Neuronal stem cell (in vitro differentiated cells): ENCODE measurements at regions not wholly inside any gene's neighbourhood (a gene's known extent, or its start where the extent isn't known, plus 50 kb on each side); places are given as distances from the start of the nearest gene placed in this dataset.
A peak's percentile ranks its signal among the peaks of the same experiment; 100 is the strongest.

Source experiments
- DNase-seq: peaks from one replicate; pipeline ENCODE4 v3.0.0-alpha.2; 2013; ENCODE audit warnings: low spot score
- H2AFZ ChIP-seq: one replicate; pipeline ENCODE4 v1.6.1; 2013; ENCODE audit warnings: mild to moderate bottlenecking, low read length, inconsistent platforms
- H2AK5ac ChIP-seq: 2 replicates; pipeline ENCODE4 v1.6.1; 2013; ENCODE audit warnings: low read depth, mild to moderate bottlenecking, inconsistent platforms, low read length, moderate library complexity, mixed read lengths
- H2BK120ac ChIP-seq: 2 replicates; pipeline ENCODE4 v1.6.1; 2013; ENCODE audit warnings: low read depth, mild to moderate bottlenecking, inconsistent platforms, low read length, moderate library complexity, mixed read lengths
- H2BK12ac ChIP-seq: one replicate; pipeline ENCODE4 v1.6.1; 2013; ENCODE audit warnings: low read length, inconsistent platforms
- H2BK15ac ChIP-seq: 2 replicates; pipeline ENCODE4 v1.6.1; 2013; ENCODE audit warnings: mild to moderate bottlenecking, low read length, inconsistent platforms, mixed read lengths
- H2BK5ac ChIP-seq: one replicate; pipeline ENCODE4 v1.6.1; 2013; ENCODE audit warnings: inconsistent platforms, mild to moderate bottlenecking, low read length, moderate library complexity
- H3K14ac ChIP-seq: one replicate; pipeline ENCODE4 v1.6.1; 2013; ENCODE audit warnings: low read length, inconsistent platforms
- H3K18ac ChIP-seq: 2 replicates; pipeline ENCODE4 v1.6.1; 2013; ENCODE audit warnings: low read length, inconsistent platforms
- H3K23ac ChIP-seq: 2 replicates; pipeline ENCODE4 v1.6.1; 2013; ENCODE audit warnings: low read depth, mild to moderate bottlenecking, mixed read lengths, low read length, inconsistent platforms; ENCODE audit not compliant: poor library complexity
- H3K27ac ChIP-seq: replicated peaks from 3 replicates; pipeline ENCODE4 v1.5.1; 2013; ENCODE audit warnings: low read length, inconsistent platforms
- H3K27me3 ChIP-seq, 3 experiments: 2 replicates each; pipeline ENCODE4 v1.6.1; 2013; ENCODE audit warnings: low read length in 3 of 3, mild to moderate bottlenecking in 2 of 3, inconsistent platforms in 1 of 3, low read depth in 1 of 3, mixed read lengths in 1 of 3, moderate library complexity in 1 of 3; ENCODE audit not compliant: control insufficient read depth in 3 of 3, insufficient read depth in 3 of 3
- H3K36me3 ChIP-seq, 2 donors: replicated peaks in 1 of 2; 2 replicates each; pipeline ENCODE4 v1.6.1; 2013; ENCODE audit warnings: low read length in 2 of 2; ENCODE audit not compliant: control insufficient read depth in 2 of 2, insufficient read depth in 2 of 2
- H3K4ac ChIP-seq: 2 replicates; pipeline ENCODE4 v1.6.1; 2013; ENCODE audit warnings: inconsistent platforms, mild to moderate bottlenecking, low read length, moderate library complexity
- H3K4me1 ChIP-seq, 2 donors: 1 replicate in 1 of 2; 2 replicates in 1 of 2; pipeline ENCODE4 v1.6.1; 2013; ENCODE audit warnings: low read length in 2 of 2, low read depth in 1 of 2; ENCODE audit not compliant: control insufficient read depth in 2 of 2, insufficient read depth in 1 of 2
- H3K4me2 ChIP-seq: one replicate; pipeline ENCODE4 v1.6.1; 2013; ENCODE audit warnings: mild to moderate bottlenecking, low read length, inconsistent platforms; ENCODE audit not compliant: insufficient read depth, poor library complexity, severe bottlenecking
- H3K4me3 ChIP-seq, 2 donors: 2 replicates each; pipeline ENCODE4 v1.5.1; 2013; ENCODE audit warnings: low read length in 2 of 2, mild to moderate bottlenecking in 2 of 2, inconsistent platforms in 1 of 2, moderate library complexity in 1 of 2
- H3K79me1 ChIP-seq: one replicate; pipeline ENCODE4 v1.6.1; 2013; ENCODE audit warnings: low read depth, mild to moderate bottlenecking, inconsistent platforms, low read length, moderate library complexity
- H3K9ac ChIP-seq: one replicate; pipeline ENCODE4 v1.6.1; 2013; ENCODE audit warnings: mild to moderate bottlenecking, low read depth, low read length, inconsistent platforms; ENCODE audit not compliant: poor library complexity
- H3K9me3 ChIP-seq, 2 donors: replicated peaks in 1 of 2; 2 replicates each; pipeline versions ENCODE3 to v1.6.1; 2013; ENCODE audit warnings: low read length in 2 of 2, mild to moderate bottlenecking in 2 of 2, inconsistent platforms in 1 of 2, low read depth in 1 of 2, mixed read lengths in 1 of 2, moderate library complexity in 1 of 2; ENCODE audit not compliant: control insufficient read depth in 2 of 2, insufficient read depth in 1 of 2
- H4K8ac ChIP-seq: one replicate; pipeline ENCODE4 v1.6.1; 2013; ENCODE audit warnings: low read depth, mild to moderate bottlenecking, inconsistent platforms, low read length, moderate library complexity
- H4K91ac ChIP-seq: one replicate; pipeline ENCODE4 v1.6.1; 2013; ENCODE audit warnings: low read length, low read depth, mild to moderate bottlenecking, inconsistent platforms; ENCODE audit not compliant: poor library complexity
- WGBS, 2 donors: extraction: QIAGEN DNeasy Blood & Tissue Kit; methylation state at CpG; one replicate each; pipeline ENCODE4 v1.1.7; 2013; ENCODE audit warnings: missing lambda C conversion rate in 2 of 2, mixed read lengths in 1 of 2; ENCODE audit not compliant: insufficient read length in 2 of 2, insufficient replicate concordance in 1 of 2; ENCODE audit errors: extremely low coverage in 2 of 2; 5-methylcytosine and 5-hydroxymethylcytosine counted together

DNA sequence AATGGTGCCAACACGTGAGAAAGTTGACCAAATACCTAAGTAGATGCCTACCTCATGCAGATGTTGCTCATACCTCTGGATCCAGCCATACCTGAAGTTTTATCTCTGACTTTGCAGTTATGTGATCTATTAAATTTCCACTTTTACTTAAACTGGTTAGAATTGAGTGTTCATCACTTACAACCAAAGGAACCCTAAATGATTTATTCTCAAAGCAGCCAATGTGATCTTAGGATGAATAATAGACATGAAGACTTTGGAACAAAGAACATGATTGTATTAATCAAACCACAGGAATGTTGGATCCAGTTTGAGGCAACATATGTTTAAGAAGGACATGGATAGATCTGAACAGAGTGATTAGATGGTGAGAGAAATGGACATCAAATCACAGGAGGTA lies 68.7 kb downstream of the IRX6 start:
- no peaks in the 10 kb centered on the region for H3K9me3 ChIP-seq
- H2BK5ac ChIP-seq, result no peak overlapping the region
- H4K8ac ChIP-seq, result no peak overlapping the region
- DNase-seq, result no peak
- no peak overlapping the region for H3K27ac ChIP-seq
- H2BK120ac ChIP-seq, result no peak overlapping the region
- no peak overlapping the region for H3K4me2 ChIP-seq
- H3K4me3 ChIP-seq, result no peak overlapping the region
- H3K79me1 ChIP-seq, result no peaks in the 10 kb centered on the region
- no peak overlapping the region for H3K9ac ChIP-seq
- no peaks in the 10 kb centered on the region for H3K36me3 ChIP-seq
- no peak overlapping the region for H2AFZ ChIP-seq
- H2AK5ac ChIP-seq, result no peak overlapping the region
- H3K23ac ChIP-seq, result no peak overlapping the region
- WGBS, 2 donors, result no CpG with 5 or more reads among the region's 1 CpG
- no peak overlapping the region for H2BK12ac ChIP-seq
- peaks cover 8 to 29% of the 10 kb centered on the region in 2 donors for H3K4me1 ChIP-seq
- no peaks in the 10 kb centered on the region for H3K27me3 ChIP-seq
- H4K91ac ChIP-seq, result no peak overlapping the region
- H2BK15ac ChIP-seq, result no peak overlapping the region
- H3K18ac ChIP-seq, result no peak overlapping the region
- H3K14ac ChIP-seq, result no peak overlapping the region
- no peak overlapping the region for H3K4ac ChIP-seq

DNA sequence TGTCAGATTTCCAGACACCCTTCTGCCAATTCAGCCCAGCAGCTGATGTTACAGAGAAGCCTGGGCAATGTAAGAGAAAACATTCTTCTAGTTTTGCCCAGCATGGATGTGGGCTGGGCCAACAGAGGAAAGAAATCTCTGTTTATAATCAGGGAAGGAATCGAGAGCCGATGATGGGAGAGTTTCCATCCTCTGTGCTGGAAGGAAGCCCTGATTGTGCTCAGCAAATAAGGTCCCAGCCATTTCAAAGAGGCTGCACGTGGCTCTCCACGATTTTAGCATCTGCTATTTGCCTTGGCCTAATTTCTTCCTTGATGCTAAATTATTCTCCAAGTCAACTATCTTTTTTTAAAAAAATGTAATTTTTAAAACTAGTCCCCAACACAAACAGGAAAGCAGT lies 70.0 kb downstream of the IRX6 start:
- no peak overlapping the region for H3K9ac ChIP-seq
- no peak overlapping the region for H3K18ac ChIP-seq
- H3K79me1 ChIP-seq, result no peaks in the 10 kb centered on the region
- no CpG with 5 or more reads among the region's 4 CpGs for WGBS, 2 donors
- H2AFZ ChIP-seq, result peak overlapping the region; percentile 38
- H4K91ac ChIP-seq, result no peak overlapping the region
- H3K9me3 ChIP-seq, result no peaks in the 10 kb centered on the region
- no peak overlapping the region for H4K8ac ChIP-seq
- no peak overlapping the region for H2BK12ac ChIP-seq
- no peak overlapping the region for H3K4me3 ChIP-seq
- no peaks in the 10 kb centered on the region for H3K27me3 ChIP-seq
- H3K14ac ChIP-seq, result no peak overlapping the region
- H3K36me3 ChIP-seq, result no peaks in the 10 kb centered on the region
- no peak overlapping the region for H2AK5ac ChIP-seq
- no peak for DNase-seq
- H3K27ac ChIP-seq, result no peak overlapping the region
- no peak overlapping the region for H2BK15ac ChIP-seq
- H3K23ac ChIP-seq, result no peak overlapping the region
- peaks cover 9 to 27% of the 10 kb centered on the region in 2 donors for H3K4me1 ChIP-seq
- H2BK120ac ChIP-seq, result no peak overlapping the region
- no peak overlapping the region for H3K4ac ChIP-seq
- H3K4me2 ChIP-seq, result no peak overlapping the region
- H2BK5ac ChIP-seq, result no peak overlapping the region

DNA sequence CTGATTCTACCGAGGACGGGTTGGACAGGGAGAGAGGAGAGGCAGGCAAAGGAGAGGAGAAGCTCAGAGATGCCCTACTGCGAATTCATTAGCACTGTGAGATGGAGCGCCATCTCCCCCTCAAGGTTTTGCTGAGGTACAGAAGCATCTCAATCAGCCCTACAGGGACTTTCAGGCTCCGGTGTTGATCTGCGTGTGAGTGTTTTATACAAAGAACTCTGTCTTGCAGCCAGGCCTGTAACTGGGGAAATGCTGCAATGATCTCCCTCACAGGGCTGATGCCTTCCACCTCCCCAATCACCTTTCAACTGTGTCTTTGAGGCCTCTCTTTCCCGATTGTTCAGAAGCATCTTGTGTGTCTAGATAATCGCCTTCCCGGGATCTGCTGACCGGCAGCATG lies 74.8 kb downstream of the IRX6 start:
- H2BK15ac ChIP-seq, result no peak overlapping the region
- peak overlapping the region; percentile 11 for H2BK120ac ChIP-seq
- H3K14ac ChIP-seq, result peak overlapping the region; percentile 74
- no peak overlapping the region for H4K91ac ChIP-seq
- H4K8ac ChIP-seq, result no peak overlapping the region
- H2BK5ac ChIP-seq, result no peak overlapping the region
- no peak overlapping the region for H3K4me3 ChIP-seq
- H2AFZ ChIP-seq, result peak overlapping the region; percentile 78
- H3K9ac ChIP-seq, result no peak overlapping the region
- H3K79me1 ChIP-seq, result no peaks in the 10 kb centered on the region
- no peaks in the 10 kb centered on the region for H3K36me3 ChIP-seq
- H3K4me2 ChIP-seq, result no peak overlapping the region
- WGBS, 2 donors, result no CpG with 5 or more reads among the region's 10 CpGs
- peak overlapping the region; percentile 76 for H3K18ac ChIP-seq
- H3K27me3 ChIP-seq, result no peaks in the 10 kb centered on the region
- H3K4ac ChIP-seq, result no peak overlapping the region
- no peak for DNase-seq
- H2AK5ac ChIP-seq, result no peak overlapping the region
- no peaks in the 10 kb centered on the region for H3K9me3 ChIP-seq
- H2BK12ac ChIP-seq, result no peak overlapping the region
- peak overlapping the region; percentile 32 for H3K27ac ChIP-seq
- H3K23ac ChIP-seq, result no peak overlapping the region
- peaks cover 2 to 14% of the 10 kb centered on the region in 2 donors for H3K4me1 ChIP-seq

GRCh38 chr16:55399911-55400310 lies 75.9 kb downstream of the IRX6 start:
- H3K36me3 ChIP-seq, result no peaks in the 10 kb centered on the region
- no peak overlapping the region for H2BK15ac ChIP-seq
- H3K9me3 ChIP-seq, result no peaks in the 10 kb centered on the region
- no peak overlapping the region for H2AK5ac ChIP-seq
- no peak overlapping the region for H3K27ac ChIP-seq
- H3K18ac ChIP-seq, result peak overlapping the region; percentile 2
- H3K4me2 ChIP-seq, result no peak overlapping the region
- no peak overlapping the region for H2BK5ac ChIP-seq
- no peak overlapping the region for H3K4me3 ChIP-seq
- no peak for DNase-seq
- no peak overlapping the region for H3K23ac ChIP-seq
- H4K8ac ChIP-seq, result no peak overlapping the region
- H4K91ac ChIP-seq, result no peak overlapping the region
- H3K4me1 ChIP-seq, result peaks cover 2 to 14% of the 10 kb centered on the region in 2 donors
- H3K4ac ChIP-seq, result no peak overlapping the region
- H3K27me3 ChIP-seq, result no peaks in the 10 kb centered on the region
- H3K79me1 ChIP-seq, result no peaks in the 10 kb centered on the region
- no peak overlapping the region for H2BK12ac ChIP-seq
- peak overlapping the region; percentile 13 for H2AFZ ChIP-seq
- H2BK120ac ChIP-seq, result no peak overlapping the region
- no CpG with 5 or more reads among the region's 5 CpGs for WGBS, 2 donors
- no peak overlapping the region for H3K9ac ChIP-seq
- H3K14ac ChIP-seq, result no peak overlapping the region
